GM12865 (cell line): ENCODE measurements at regions not wholly inside any gene's neighbourhood (a gene's known extent, or its start where the extent isn't known, plus 50 kb on each side); places are given as distances from the start of the nearest gene placed in this dataset.

Experiments
- DNase-seq: peaks from one replicate; pipeline ENCODE4 v3.0.0; 2010; ENCODE audit warnings: low read depth
- H3K4me3 ChIP-seq: 2 replicates; pipeline ENCODE4 v1.5.1; 2011; ENCODE audit warnings: mild to moderate bottlenecking, low read depth, low read length, control low read depth
- TF ChIP-seq, protein P1 (sequence below): IDR thresholded peaks from 2 replicates; pipeline ENCODE4 v1.5.1; 2011; ENCODE audit warnings: low read length, control low read depth, low read depth, inconsistent platforms; ENCODE audit not compliant: insufficient read depth; ENCODE audit errors: missing control alignments

DNA sequence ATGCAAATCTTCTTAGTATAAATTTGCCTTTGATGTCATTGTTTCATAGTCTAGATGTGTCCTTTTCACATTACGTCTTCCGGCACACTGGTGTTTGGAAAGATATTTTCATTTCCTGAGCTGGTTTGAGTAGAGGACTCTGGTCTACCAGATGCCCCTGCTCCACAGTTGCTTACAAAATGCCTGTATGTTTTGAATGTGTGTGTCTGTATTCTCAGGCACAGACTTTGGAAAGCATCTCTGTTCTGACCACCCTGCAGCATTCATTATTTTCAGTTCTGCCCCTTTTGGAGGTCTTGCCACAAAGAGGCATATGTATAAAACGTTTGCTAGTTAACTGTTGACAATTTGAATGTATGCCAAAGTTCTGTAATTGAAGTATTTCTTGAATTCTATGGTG, 236.0 kb upstream of the GOLIM4 start:
- no peak for DNase-seq
- TF ChIP-seq, protein P1, sequence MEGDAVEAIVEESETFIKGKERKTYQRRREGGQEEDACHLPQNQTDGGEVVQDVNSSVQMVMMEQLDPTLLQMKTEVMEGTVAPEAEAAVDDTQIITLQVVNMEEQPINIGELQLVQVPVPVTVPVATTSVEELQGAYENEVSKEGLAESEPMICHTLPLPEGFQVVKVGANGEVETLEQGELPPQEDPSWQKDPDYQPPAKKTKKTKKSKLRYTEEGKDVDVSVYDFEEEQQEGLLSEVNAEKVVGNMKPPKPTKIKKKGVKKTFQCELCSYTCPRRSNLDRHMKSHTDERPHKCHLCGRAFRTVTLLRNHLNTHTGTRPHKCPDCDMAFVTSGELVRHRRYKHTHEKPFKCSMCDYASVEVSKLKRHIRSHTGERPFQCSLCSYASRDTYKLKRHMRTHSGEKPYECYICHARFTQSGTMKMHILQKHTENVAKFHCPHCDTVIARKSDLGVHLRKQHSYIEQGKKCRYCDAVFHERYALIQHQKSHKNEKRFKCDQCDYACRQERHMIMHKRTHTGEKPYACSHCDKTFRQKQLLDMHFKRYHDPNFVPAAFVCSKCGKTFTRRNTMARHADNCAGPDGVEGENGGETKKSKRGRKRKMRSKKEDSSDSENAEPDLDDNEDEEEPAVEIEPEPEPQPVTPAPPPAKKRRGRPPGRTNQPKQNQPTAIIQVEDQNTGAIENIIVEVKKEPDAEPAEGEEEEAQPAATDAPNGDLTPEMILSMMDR, result no peak

DNA sequence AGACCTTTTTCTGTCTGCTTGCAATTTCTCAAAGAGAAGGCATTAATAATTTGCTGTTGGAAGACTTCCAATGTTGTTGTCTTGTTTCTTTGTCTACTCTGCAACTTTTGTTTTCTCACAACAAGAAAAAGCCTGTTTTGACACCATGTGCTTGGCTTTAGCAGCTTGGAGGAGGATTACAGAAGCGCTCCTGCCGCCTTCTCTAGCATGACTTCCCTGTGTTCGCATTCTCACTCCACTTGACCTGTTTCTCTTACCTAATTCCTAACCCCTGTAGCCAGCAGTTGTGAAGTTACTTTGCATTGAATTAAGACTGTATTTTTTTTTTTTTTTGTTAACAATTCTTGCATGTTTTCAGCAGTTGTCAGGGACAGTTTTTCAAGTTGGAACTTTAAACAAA, 235.3 kb upstream of the GOLIM4 start:
- DNase-seq, result no peak
- TF ChIP-seq, protein P1, result no peak
- no peak overlapping the region for H3K4me3 ChIP-seq

More for the DNA sequence above, 236.0 kb upstream of the GOLIM4 start:
- no peak overlapping the region for H3K4me3 ChIP-seq

DNA sequence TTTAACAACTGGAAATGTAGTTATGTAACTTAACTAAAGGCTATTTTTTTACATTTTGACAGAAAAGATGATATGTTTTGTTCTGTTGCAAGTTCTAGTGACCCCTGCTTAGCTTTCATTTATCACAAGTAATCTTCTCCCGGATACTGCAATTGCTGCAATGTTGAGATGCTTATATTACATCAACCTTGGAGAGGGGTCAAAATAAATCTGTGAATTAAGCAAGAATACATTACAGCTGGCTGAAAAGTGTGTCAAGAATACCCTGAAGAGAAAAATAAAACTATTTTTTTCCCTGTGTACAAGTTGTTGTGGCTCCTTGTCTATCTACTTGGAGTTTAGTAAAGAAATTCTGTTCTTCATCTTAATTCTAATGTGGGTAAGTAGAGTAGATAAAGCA, 232.1 kb upstream of the GOLIM4 start:
- no peak overlapping the region for H3K4me3 ChIP-seq
- TF ChIP-seq, protein P1, result no peak
- no peak for DNase-seq

DNA sequence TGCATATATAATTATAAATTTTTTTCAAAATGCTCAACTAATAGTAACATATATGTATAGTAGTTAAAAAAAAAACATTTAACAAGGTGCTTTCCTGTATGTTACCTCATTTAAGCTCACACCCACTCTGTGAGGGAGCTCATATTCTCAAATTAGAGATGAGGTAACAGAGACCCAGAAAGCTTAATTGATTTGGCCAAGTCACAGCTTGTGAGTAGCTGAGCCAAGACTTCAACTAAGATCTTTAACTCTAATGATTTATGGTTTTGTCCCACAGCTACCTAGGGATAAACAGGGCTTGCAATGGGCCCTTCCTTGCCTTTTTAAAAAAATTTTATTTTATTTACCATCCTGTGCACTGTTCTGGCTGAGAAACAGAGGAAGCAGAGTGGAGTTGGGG, 230.0 kb upstream of the GOLIM4 start:
- DNase-seq, result no peak
- H3K4me3 ChIP-seq, result no peak overlapping the region
- TF ChIP-seq, protein P1, result no peak

DNA sequence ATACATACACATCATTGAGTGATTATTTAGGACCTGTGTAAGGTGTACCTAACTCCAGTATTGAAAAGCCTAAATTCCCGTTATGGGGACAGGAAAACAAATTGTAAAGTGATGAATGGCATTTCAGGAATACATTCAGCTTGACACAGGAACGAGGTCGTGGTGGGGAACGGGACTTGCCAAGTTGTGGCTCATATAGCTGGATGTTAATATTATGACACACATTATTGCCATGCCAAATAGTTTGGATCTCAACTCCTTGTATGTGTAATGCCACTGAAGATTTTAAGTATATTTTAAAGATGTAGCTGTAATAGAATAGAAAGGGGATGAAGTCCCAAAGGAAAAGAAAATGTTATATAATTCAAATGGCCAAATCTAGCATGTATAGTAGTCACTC, 227.2 kb upstream of the GOLIM4 start:
- no peak overlapping the region for H3K4me3 ChIP-seq
- TF ChIP-seq, protein P1, result no peak
- DNase-seq, result no peak

DNA sequence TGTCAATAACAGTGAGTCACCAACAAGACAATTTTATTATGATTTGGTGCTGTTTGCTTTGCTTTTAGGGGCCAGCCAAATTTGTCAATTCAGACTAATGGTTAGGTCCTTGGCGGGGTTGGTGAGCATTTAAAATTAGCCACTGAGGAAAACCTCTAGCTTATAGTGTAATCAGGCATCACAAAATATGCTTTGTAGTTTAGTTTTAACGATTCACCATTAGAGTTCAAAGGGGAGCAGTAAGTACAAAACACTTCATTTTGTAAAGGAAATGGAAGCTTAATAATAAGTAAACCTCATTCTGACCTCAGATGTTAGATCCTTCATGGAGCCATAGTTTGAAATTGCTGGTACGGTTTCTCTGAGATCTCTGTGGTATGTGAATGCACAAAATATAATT, 218.4 kb upstream of the GOLIM4 start:
- H3K4me3 ChIP-seq, result no peak overlapping the region
- TF ChIP-seq, protein P1, result no peak
- DNase-seq, result no peak

DNA sequence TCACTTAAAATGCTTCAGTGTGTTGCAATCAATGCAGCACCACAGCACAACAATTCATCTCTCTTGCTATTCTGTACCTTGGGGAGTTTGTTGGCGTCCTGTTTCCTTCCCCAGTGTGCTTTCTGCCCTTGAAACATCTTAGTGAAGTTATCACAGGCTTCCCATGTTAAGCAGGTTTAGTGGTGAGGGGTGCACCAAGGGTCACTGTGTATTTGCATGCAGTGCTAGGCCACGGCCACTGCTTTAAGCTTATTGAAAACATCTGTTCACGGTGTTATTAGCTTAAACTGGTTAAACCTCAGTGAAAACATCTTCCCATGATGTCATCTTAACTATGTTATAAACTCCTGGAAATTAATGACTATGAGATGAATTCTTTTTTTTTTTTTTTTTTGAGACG, 217.3 kb upstream of the GOLIM4 start:
- no peak for DNase-seq
- H3K4me3 ChIP-seq, result no peak overlapping the region
- TF ChIP-seq, protein P1, result no peak
